Gastroesophageal sphincter (tissue), 3 donors: ENCODE measurements at regions not wholly inside any gene's neighbourhood (a gene's known extent, or its start where the extent isn't known, plus 50 kb on each side); places are given as distances from the start of the nearest gene placed in this dataset.

ENCODE experiments used
- POLR2AphosphoS5 ChIP-seq: sonication (generic); formaldehyde crosslinking; IDR thresholded peaks from one replicate; pipeline ENCODE4 v1.6.1; 2017; ENCODE audit warnings: antibody characterized with exemption
- TF ChIP-seq, protein P1 (sequence below), 4 experiments: fragments of 200-600 bp in 2 of 4; fragments of 450-650 bp in 2 of 4; sonication (generic) in 1 of 4; IDR thresholded peaks; one replicate each; pipeline ENCODE4 v1.5.1; 2017 to 2019; ENCODE audit warnings: antibody characterized with exemption in 4 of 4, mild to moderate bottlenecking in 2 of 4, moderate library complexity in 2 of 4

GRCh38 chr15:39100106-39100660, 480.7 kb upstream of the THBS1 start:
- TF ChIP-seq, protein P1, sequence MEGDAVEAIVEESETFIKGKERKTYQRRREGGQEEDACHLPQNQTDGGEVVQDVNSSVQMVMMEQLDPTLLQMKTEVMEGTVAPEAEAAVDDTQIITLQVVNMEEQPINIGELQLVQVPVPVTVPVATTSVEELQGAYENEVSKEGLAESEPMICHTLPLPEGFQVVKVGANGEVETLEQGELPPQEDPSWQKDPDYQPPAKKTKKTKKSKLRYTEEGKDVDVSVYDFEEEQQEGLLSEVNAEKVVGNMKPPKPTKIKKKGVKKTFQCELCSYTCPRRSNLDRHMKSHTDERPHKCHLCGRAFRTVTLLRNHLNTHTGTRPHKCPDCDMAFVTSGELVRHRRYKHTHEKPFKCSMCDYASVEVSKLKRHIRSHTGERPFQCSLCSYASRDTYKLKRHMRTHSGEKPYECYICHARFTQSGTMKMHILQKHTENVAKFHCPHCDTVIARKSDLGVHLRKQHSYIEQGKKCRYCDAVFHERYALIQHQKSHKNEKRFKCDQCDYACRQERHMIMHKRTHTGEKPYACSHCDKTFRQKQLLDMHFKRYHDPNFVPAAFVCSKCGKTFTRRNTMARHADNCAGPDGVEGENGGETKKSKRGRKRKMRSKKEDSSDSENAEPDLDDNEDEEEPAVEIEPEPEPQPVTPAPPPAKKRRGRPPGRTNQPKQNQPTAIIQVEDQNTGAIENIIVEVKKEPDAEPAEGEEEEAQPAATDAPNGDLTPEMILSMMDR (IDR thresholded peaks at IDR 0.05), result peak in 1 of 4 experiments; percentile 7
- TF ChIP-seq POLR2AphosphoS5, result no peak
